ENCODE measurements at regions not wholly inside any gene's neighbourhood (a gene's known extent, or its start where the extent isn't known, plus 50 kb on each side); places are given as distances from the start of the nearest gene placed in this dataset.

DNA sequence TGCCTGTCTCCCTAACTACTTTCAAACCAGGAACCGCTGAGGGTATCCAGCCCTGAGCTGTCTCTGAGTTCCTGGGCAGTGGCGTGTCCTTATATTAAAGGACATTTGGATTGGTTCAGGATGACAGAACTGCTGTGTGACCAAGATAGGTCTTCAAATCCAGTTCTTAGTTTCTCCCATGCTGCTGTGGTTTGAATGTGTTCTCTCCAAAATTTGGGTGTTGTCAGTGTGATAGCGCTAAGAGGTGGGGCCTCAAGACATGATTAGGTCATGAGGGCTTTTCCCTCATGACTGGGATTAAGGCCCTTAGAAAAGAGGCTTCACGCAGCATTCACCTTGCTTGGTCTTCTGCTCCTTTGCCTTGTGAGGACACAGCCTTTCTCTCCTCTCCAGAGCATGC lies 376.5 kb upstream of the TPM1 start:
- H3K36me3 ChIP-seq (ENCODE audit: insufficient read depth, low read length), result no peaks in the 10 kb centered on the region
- Mint-ChIP-seq H3K27me3 (ENCODE audit: low read depth, unreplicated experiment) (no peaks in the 10 kb centered on the region), H3K36me3 (ENCODE audit: low read depth, unreplicated experiment) (peaks cover 10% of the 10 kb centered on the region), H3K9me3 (ENCODE audit: unreplicated experiment) (peaks cover 3% of the 10 kb centered on the region), H3K27ac (ENCODE audit: unreplicated experiment) (no peak overlapping the region), H3K4me1 (ENCODE audit: low read depth, unreplicated experiment) (peaks cover 10% of the 10 kb centered on the region), H3K4me3 (ENCODE audit: unreplicated experiment) (no peak overlapping the region)
- H3K4me1 ChIP-seq (ENCODE audit: insufficient read depth, low read length), result peaks cover 10% of the 10 kb centered on the region
- H3K27me3 ChIP-seq (ENCODE audit: insufficient read depth, low read length), result no peaks in the 10 kb centered on the region
- H3K79me2 ChIP-seq (ENCODE audit: insufficient read depth, low read length), result no peaks in the 10 kb centered on the region
- no peak overlapping the region for H3K27ac ChIP-seq (ENCODE audit: low read depth, low read length)
- no peak overlapping the region for H3K4me3 ChIP-seq (ENCODE audit: insufficient read depth, low read depth, low read length)
- no peak overlapping the region for H2AFZ ChIP-seq (ENCODE audit: low read depth, low read length)
- no peak for DNase-seq (ENCODE audit: low read depth)
- FAIRE-seq, result no peak
- H4K20me1 ChIP-seq (ENCODE audit: insufficient read depth, low read length), result no peaks in the 10 kb centered on the region
- H3K4me2 ChIP-seq (ENCODE audit: low read length), result peak overlapping the region; percentile 34
- no peak for TF ChIP-seq EZH2 (IDR thresholded peaks at IDR 0.05; ENCODE audit: insufficient read depth, low read length)
- TF ChIP-seq, protein P1, sequence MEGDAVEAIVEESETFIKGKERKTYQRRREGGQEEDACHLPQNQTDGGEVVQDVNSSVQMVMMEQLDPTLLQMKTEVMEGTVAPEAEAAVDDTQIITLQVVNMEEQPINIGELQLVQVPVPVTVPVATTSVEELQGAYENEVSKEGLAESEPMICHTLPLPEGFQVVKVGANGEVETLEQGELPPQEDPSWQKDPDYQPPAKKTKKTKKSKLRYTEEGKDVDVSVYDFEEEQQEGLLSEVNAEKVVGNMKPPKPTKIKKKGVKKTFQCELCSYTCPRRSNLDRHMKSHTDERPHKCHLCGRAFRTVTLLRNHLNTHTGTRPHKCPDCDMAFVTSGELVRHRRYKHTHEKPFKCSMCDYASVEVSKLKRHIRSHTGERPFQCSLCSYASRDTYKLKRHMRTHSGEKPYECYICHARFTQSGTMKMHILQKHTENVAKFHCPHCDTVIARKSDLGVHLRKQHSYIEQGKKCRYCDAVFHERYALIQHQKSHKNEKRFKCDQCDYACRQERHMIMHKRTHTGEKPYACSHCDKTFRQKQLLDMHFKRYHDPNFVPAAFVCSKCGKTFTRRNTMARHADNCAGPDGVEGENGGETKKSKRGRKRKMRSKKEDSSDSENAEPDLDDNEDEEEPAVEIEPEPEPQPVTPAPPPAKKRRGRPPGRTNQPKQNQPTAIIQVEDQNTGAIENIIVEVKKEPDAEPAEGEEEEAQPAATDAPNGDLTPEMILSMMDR (IDR thresholded peaks at IDR 0.05; ENCODE audit: insufficient read depth, low read depth, low read length), result no peak
- H3K9ac ChIP-seq (ENCODE audit: low read length), result no peak overlapping the region
- H3K9me3 ChIP-seq (ENCODE audit: insufficient read depth, low read depth, low read length), result no peaks in the 10 kb centered on the region

DNA sequence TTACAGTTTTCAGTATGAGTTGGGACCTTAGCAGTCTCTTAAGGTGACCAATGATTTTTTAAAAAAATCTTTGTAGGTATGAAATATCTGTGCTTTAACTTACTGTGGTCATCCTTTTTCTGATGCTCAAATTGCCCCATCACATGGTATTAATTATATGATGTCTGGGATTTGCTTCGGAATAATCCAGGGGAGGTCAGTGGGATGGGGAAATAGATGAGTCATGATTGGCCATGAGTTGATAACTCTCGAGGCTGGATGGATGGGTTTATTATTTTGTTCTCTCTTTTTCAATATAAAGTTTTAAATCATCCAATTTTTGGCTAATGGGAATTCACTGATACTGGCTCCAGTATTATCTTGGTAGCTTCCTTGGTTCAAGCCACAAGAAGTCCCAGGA lies 370.3 kb upstream of the TPM1 start:
- Mint-ChIP-seq H3K27ac (ENCODE audit: unreplicated experiment) (no peak overlapping the region), H3K4me1 (ENCODE audit: low read depth, unreplicated experiment) (no peaks in the 10 kb centered on the region), H3K27me3 (ENCODE audit: low read depth, unreplicated experiment) (no peaks in the 10 kb centered on the region), H3K4me3 (ENCODE audit: unreplicated experiment) (no peak overlapping the region), H3K9me3 (ENCODE audit: unreplicated experiment) (peaks cover 3% of the 10 kb centered on the region), H3K36me3 (ENCODE audit: low read depth, unreplicated experiment) (peaks cover 23% of the 10 kb centered on the region)
- TF ChIP-seq, protein P1 (IDR thresholded peaks at IDR 0.05; ENCODE audit: insufficient read depth, low read depth, low read length), result no peak
- TF ChIP-seq EZH2 (IDR thresholded peaks at IDR 0.05; ENCODE audit: insufficient read depth, low read length), result no peak
- Histone ChIP-seq H3K27ac (ENCODE audit: low read depth, low read length) (no peak overlapping the region), H3K4me2 (ENCODE audit: low read length) (no peak overlapping the region), H3K9me3 (ENCODE audit: insufficient read depth, low read depth, low read length) (no peaks in the 10 kb centered on the region), H3K4me3 (ENCODE audit: insufficient read depth, low read depth, low read length) (no peak overlapping the region), H3K9ac (ENCODE audit: low read length) (no peak overlapping the region), H4K20me1 (ENCODE audit: insufficient read depth, low read length) (no peaks in the 10 kb centered on the region), H3K36me3 (ENCODE audit: insufficient read depth, low read length) (no peaks in the 10 kb centered on the region), H3K79me2 (ENCODE audit: insufficient read depth, low read length) (no peaks in the 10 kb centered on the region), H3K4me1 (ENCODE audit: insufficient read depth, low read length) (no peaks in the 10 kb centered on the region), H2AFZ (ENCODE audit: low read depth, low read length) (no peak overlapping the region), H3K27me3 (ENCODE audit: insufficient read depth, low read length) (no peaks in the 10 kb centered on the region)
- DNase-seq (ENCODE audit: low read depth) (peak; percentile 23), FAIRE-seq (no peak)

DNA sequence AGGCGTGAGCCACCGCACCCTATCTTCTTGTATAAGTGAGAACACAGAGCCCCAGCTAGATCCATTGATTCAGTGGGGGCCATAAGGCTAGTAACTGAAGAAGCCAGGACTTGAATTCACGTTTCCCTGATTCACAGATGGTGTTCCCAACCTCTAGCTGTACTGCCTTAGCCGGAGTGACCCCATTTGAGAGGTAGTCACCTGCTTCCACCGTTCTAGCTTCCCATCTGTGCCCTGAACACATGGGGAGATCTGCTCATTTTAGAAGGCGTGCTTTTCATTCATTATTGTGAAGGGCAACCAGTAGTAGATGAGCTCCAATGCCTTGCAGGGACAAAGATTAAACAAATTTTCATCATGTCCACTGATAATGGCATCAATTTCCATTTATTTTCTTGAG lies 365.7 kb upstream of the TPM1 start:
- no peak overlapping the region for H3K4me3 Mint-ChIP-seq (ENCODE audit: unreplicated experiment)
- no peak overlapping the region for H3K27ac Mint-ChIP-seq (ENCODE audit: unreplicated experiment)
- Histone ChIP-seq H3K36me3 (ENCODE audit: insufficient read depth, low read length) (no peaks in the 10 kb centered on the region), H3K4me3 (ENCODE audit: insufficient read depth, low read depth, low read length) (no peak overlapping the region), H3K9me3 (ENCODE audit: insufficient read depth, low read depth, low read length) (no peaks in the 10 kb centered on the region), H2AFZ (ENCODE audit: low read depth, low read length) (no peak overlapping the region), H3K27ac (ENCODE audit: low read depth, low read length) (no peak overlapping the region), H3K4me1 (ENCODE audit: insufficient read depth, low read length) (no peaks in the 10 kb centered on the region), H3K4me2 (ENCODE audit: low read length) (no peak overlapping the region), H3K9ac (ENCODE audit: low read length) (no peak overlapping the region), H3K27me3 (ENCODE audit: insufficient read depth, low read length) (no peaks in the 10 kb centered on the region), H3K79me2 (ENCODE audit: insufficient read depth, low read length) (no peaks in the 10 kb centered on the region), H4K20me1 (ENCODE audit: insufficient read depth, low read length) (no peaks in the 10 kb centered on the region)
- no peaks in the 10 kb centered on the region for H3K27me3 Mint-ChIP-seq (ENCODE audit: low read depth, unreplicated experiment)
- no peak for TF ChIP-seq EZH2 (IDR thresholded peaks at IDR 0.05; ENCODE audit: insufficient read depth, low read length)
- TF ChIP-seq, protein P1 (IDR thresholded peaks at IDR 0.05; ENCODE audit: insufficient read depth, low read depth, low read length), result no peak
- H3K9me3 Mint-ChIP-seq (ENCODE audit: unreplicated experiment), result no peaks in the 10 kb centered on the region
- no peaks in the 10 kb centered on the region for H3K4me1 Mint-ChIP-seq (ENCODE audit: low read depth, unreplicated experiment)
- DNase-seq (ENCODE audit: low read depth), result no peak
- H3K36me3 Mint-ChIP-seq (ENCODE audit: low read depth, unreplicated experiment), result peaks cover 12% of the 10 kb centered on the region
- no peak for FAIRE-seq
